ENCODE measurements at regions not wholly inside any gene's neighbourhood (a gene's known extent, or its start where the extent isn't known, plus 50 kb on each side); places are given as distances from the start of the nearest gene placed in this dataset.

- Histone ChIP-seq H3K36me3 (ENCODE audit: control insufficient read depth, insufficient read depth, low read length) (no peaks in the 10 kb centered on the region), H3K27me3 (replicated peaks; ENCODE audit: control insufficient read depth, insufficient read depth, low read length) (no peaks in the 10 kb centered on the region), H3K4me3 (replicated peaks; ENCODE audit: low read depth, low read length) (no peak overlapping the region)
- DNase-seq (ENCODE audit: extremely low read depth, insufficient read length) = no peak
- peak; percentile 58 for TF ChIP-seq CTCF (IDR thresholded peaks at IDR 0.05; ENCODE audit: insufficient read depth, low read length, poor library complexity, severe bottlenecking)
These were observed 836.1 kb upstream of the ADAMTS5 start for GRCh38 chr21:27802816-27803475.

- H3K27me3 ChIP-seq (replicated peaks; ENCODE audit: control insufficient read depth, insufficient read depth, low read length) = no peaks in the 10 kb centered on the region
- no peak for DNase-seq (ENCODE audit: extremely low read depth, insufficient read length)
- no peak overlapping the region for H3K4me3 ChIP-seq (replicated peaks; ENCODE audit: low read depth, low read length)
- no peaks in the 10 kb centered on the region for H3K36me3 ChIP-seq (ENCODE audit: control insufficient read depth, insufficient read depth, low read length)
- TF ChIP-seq CTCF (IDR thresholded peaks at IDR 0.05; ENCODE audit: insufficient read depth, low read length, poor library complexity, severe bottlenecking) = no peak
These were observed 833.0 kb upstream of the ADAMTS5 start for GRCh38 chr21:27799861-27800260.

- TF ChIP-seq CTCF (IDR thresholded peaks at IDR 0.05; ENCODE audit: insufficient read depth, low read length, poor library complexity, severe bottlenecking) = no peak
- DNase-seq (ENCODE audit: extremely low read depth, insufficient read length) = no peak
- H3K4me3 ChIP-seq (replicated peaks; ENCODE audit: low read depth, low read length) = no peak overlapping the region
- H3K36me3 ChIP-seq (ENCODE audit: control insufficient read depth, insufficient read depth, low read length) = no peaks in the 10 kb centered on the region
- no peaks in the 10 kb centered on the region for H3K27me3 ChIP-seq (replicated peaks; ENCODE audit: control insufficient read depth, insufficient read depth, low read length)
These were observed 829.2 kb upstream of the ADAMTS5 start for GRCh38 chr21:27796106-27796505.

- no peak for DNase-seq (ENCODE audit: extremely low read depth, insufficient read length)
- no peaks in the 10 kb centered on the region for H3K27me3 ChIP-seq (replicated peaks; ENCODE audit: control insufficient read depth, insufficient read depth, low read length)
- no peaks in the 10 kb centered on the region for H3K36me3 ChIP-seq (ENCODE audit: control insufficient read depth, insufficient read depth, low read length)
- H3K4me3 ChIP-seq (replicated peaks; ENCODE audit: low read depth, low read length) = no peak overlapping the region
- TF ChIP-seq CTCF (IDR thresholded peaks at IDR 0.05; ENCODE audit: insufficient read depth, low read length, poor library complexity, severe bottlenecking) = no peak
These were observed 828.5 kb upstream of the ADAMTS5 start for GRCh38 chr21:27795418-27795817.

- H3K27me3 ChIP-seq (replicated peaks; ENCODE audit: control insufficient read depth, insufficient read depth, low read length) = no peaks in the 10 kb centered on the region
- H3K4me3 ChIP-seq (replicated peaks; ENCODE audit: low read depth, low read length) = no peak overlapping the region
- TF ChIP-seq CTCF (IDR thresholded peaks at IDR 0.05; ENCODE audit: insufficient read depth, low read length, poor library complexity, severe bottlenecking) = no peak
- DNase-seq (ENCODE audit: extremely low read depth, insufficient read length) = no peak
- no peaks in the 10 kb centered on the region for H3K36me3 ChIP-seq (ENCODE audit: control insufficient read depth, insufficient read depth, low read length)
These were observed 827.0 kb upstream of the ADAMTS5 start for GRCh38 chr21:27793901-27794300.

- no peaks in the 10 kb centered on the region for H3K27me3 ChIP-seq (replicated peaks; ENCODE audit: control insufficient read depth, insufficient read depth, low read length)
- DNase-seq (ENCODE audit: extremely low read depth, insufficient read length) = no peak
- no peak overlapping the region for H3K4me3 ChIP-seq (replicated peaks; ENCODE audit: low read depth, low read length)
- no peak for TF ChIP-seq CTCF (IDR thresholded peaks at IDR 0.05; ENCODE audit: insufficient read depth, low read length, poor library complexity, severe bottlenecking)
- H3K36me3 ChIP-seq (ENCODE audit: control insufficient read depth, insufficient read depth, low read length) = no peaks in the 10 kb centered on the region
These were observed 820.2 kb upstream of the ADAMTS5 start for GRCh38 chr21:27787046-27787445.
